IMR-90 (cell line): ENCODE measurements at regions not wholly inside any gene's neighbourhood (a gene's known extent, or its start where the extent isn't known, plus 50 kb on each side); places are given as distances from the start of the nearest gene placed in this dataset.

ENCODE experiments used
- ATAC-seq: fragments of 200-7000 bp; cut with Tn5 transposase; 2 replicates; pipeline ENCODE4 v1.9.1; 2020; ENCODE audit warnings: low read depth, mild to moderate bottlenecking, moderate library complexity
- BruUV-seq: library from RNA; stranded (reverse); fragments of 400-500 nt; replicated peaks from 2 replicates; lab custom pipeline; 2021; lab: Mats Ljungman, UMichigan
- CTCF ChIA-PET: fragments of 300-600 bp; formaldehyde crosslinking; extraction: SDS; loops from one replicate; lab custom pipeline; 2021; ENCODE audit warnings: antibody characterized with exemption; lab: Yijun Ruan, JAX
- POLR2A ChIA-PET: fragments of 300-600 bp; sonication (Branson Sonifier 250); formaldehyde crosslinking; loops from one replicate; lab custom pipeline; 2022; ENCODE audit warnings: antibody characterized with exemption; ENCODE audit not compliant: unreplicated experiment; lab: Charles Lee
- DNase-seq: peaks from one replicate; pipeline ENCODE4 v3.0.0; 2013
- H2AFZ ChIP-seq: replicated peaks from 2 replicates; pipeline ENCODE3; 2013; ENCODE audit warnings: low read length, mild to moderate bottlenecking; ENCODE audit not compliant: poor library complexity
- H2AK5ac ChIP-seq: 2 replicates; pipeline ENCODE4 v1.6.1; 2013; ENCODE audit warnings: low read depth, low read length, inconsistent platforms
- H2AK9ac ChIP-seq: replicated peaks from 2 replicates; pipeline ENCODE3; 2013; ENCODE audit warnings: mild to moderate bottlenecking, low read depth, low read length, moderate library complexity; ENCODE audit not compliant: poor library complexity
- H2BK120ac ChIP-seq: 2 replicates; pipeline ENCODE4 v1.6.1; 2013; ENCODE audit warnings: low read depth, low read length, inconsistent platforms
- H2BK15ac ChIP-seq: 3 replicates; pipeline ENCODE4 v1.6.1; 2013; ENCODE audit warnings: low read depth, low read length, inconsistent platforms
- H2BK20ac ChIP-seq: 2 replicates; pipeline ENCODE4 v1.6.1; 2013; ENCODE audit warnings: low read depth, mild to moderate bottlenecking, inconsistent platforms, low read length, moderate library complexity
- H2BK5ac ChIP-seq: 2 replicates; pipeline ENCODE4 v1.6.1; 2013; ENCODE audit warnings: mild to moderate bottlenecking, low read depth, low read length, inconsistent platforms; ENCODE audit not compliant: poor library complexity, severe bottlenecking
- H3K14ac ChIP-seq: replicated peaks from 2 replicates; pipeline ENCODE4 v1.6.1; 2013; ENCODE audit warnings: low read depth, low read length, inconsistent platforms
- H3K18ac ChIP-seq: 2 replicates; pipeline ENCODE4 v1.6.1; 2013; ENCODE audit warnings: low read depth, low read length, control low read depth
- H3K23ac ChIP-seq: 2 replicates; pipeline ENCODE4 v1.6.1; 2013; ENCODE audit warnings: low read depth, low read length, inconsistent platforms
- H3K27ac ChIP-seq: 2 replicates; pipeline ENCODE4 v1.5.1; 2013; ENCODE audit warnings: mild to moderate bottlenecking, control low read depth, low read length; ENCODE audit not compliant: insufficient read depth
- H3K27me3 ChIP-seq: 2 replicates; pipeline ENCODE4 v1.6.1; 2013; ENCODE audit warnings: low read length; ENCODE audit not compliant: control insufficient read depth, insufficient read depth
- H3K36me3 ChIP-seq: 2 replicates; pipeline ENCODE4 v1.6.1; 2013; ENCODE audit warnings: low read length, mixed read lengths; ENCODE audit not compliant: control insufficient read depth, insufficient read depth
- H3K4ac ChIP-seq: 2 replicates; pipeline ENCODE4 v1.6.1; 2013; ENCODE audit warnings: low read depth, low read length, inconsistent platforms
- H3K4me1 ChIP-seq: 2 replicates; pipeline ENCODE4 v1.6.1; 2013; ENCODE audit warnings: low read length, mixed read lengths; ENCODE audit not compliant: control insufficient read depth, insufficient read depth
- H3K4me2 ChIP-seq: 2 replicates; pipeline ENCODE4 v1.6.1; 2013; ENCODE audit warnings: low read depth, mild to moderate bottlenecking, control low read depth, low read length, moderate library complexity
- H3K4me3 ChIP-seq: 2 replicates; pipeline ENCODE4 v1.5.1; 2013; ENCODE audit warnings: low read depth, mild to moderate bottlenecking, control low read depth, low read length, moderate library complexity; ENCODE audit not compliant: insufficient read depth
- H3K56ac ChIP-seq: 2 replicates; pipeline ENCODE4 v1.6.1; 2013; ENCODE audit warnings: low read length, inconsistent platforms; ENCODE audit not compliant: insufficient read depth; ENCODE audit errors: extremely low read depth
- H3K79me1 ChIP-seq, 2 experiments: 2 replicates each; pipeline ENCODE4 v1.6.1; 2013; ENCODE audit warnings: low read length in 2 of 2, inconsistent platforms in 1 of 2, low read depth in 1 of 2
- H3K9ac ChIP-seq: 2 replicates; pipeline ENCODE4 v1.6.1; 2013; ENCODE audit warnings: low read depth, low read length, control low read depth
- H3K9me1 ChIP-seq: 2 replicates; pipeline ENCODE4 v1.6.1; 2013; ENCODE audit warnings: low read length, inconsistent platforms; ENCODE audit not compliant: insufficient read depth
- H3K9me3 ChIP-seq: 2 replicates; pipeline ENCODE4 v1.6.1; 2013; ENCODE audit warnings: low read length; ENCODE audit not compliant: control insufficient read depth, insufficient read depth
- H4K20me1 ChIP-seq: 2 replicates; pipeline ENCODE4 v1.6.1; 2013; ENCODE audit warnings: low read length, inconsistent platforms; ENCODE audit not compliant: insufficient read depth
- H4K5ac ChIP-seq: 2 replicates; pipeline ENCODE4 v1.6.1; 2013; ENCODE audit warnings: mild to moderate bottlenecking, low read depth, low read length, control low read depth
- H4K8ac ChIP-seq, 2 experiments: 2 replicates each; pipeline ENCODE4 v1.6.1; 2013; ENCODE audit warnings: low read depth in 2 of 2, low read length in 2 of 2, control low read depth in 1 of 2, inconsistent platforms in 1 of 2
- H4K91ac ChIP-seq: 2 replicates; pipeline ENCODE4 v1.6.1; 2013; ENCODE audit warnings: low read depth, low read length, inconsistent platforms; ENCODE audit not compliant: insufficient read depth
- BHLHE40 ChIP-seq: fragments of 150-350 bp; IDR thresholded peaks from 2 replicates; pipeline ENCODE4 v1.6.1; 2016; ENCODE audit warnings: mild to moderate bottlenecking, low read depth, low read length
- CEBPB ChIP-seq: IDR thresholded peaks from 2 replicates; pipeline ENCODE4 v1.6.1; 2012; ENCODE audit warnings: low read depth, low read length, improper control_type of control experiment
- CHD1 ChIP-seq: IDR thresholded peaks from 2 replicates; pipeline ENCODE4 v1.6.1; 2012; ENCODE audit warnings: low read depth, low read length, improper control_type of control experiment
- CTCF ChIP-seq: conservative IDR thresholded peaks from 2 replicates; pipeline ENCODE4 v1.5.1; 2012; ENCODE audit warnings: mild to moderate bottlenecking, low read depth, low read length, improper control_type of control experiment
- ELK1 ChIP-seq: fragments of 150-350 bp; IDR thresholded peaks from 2 replicates; pipeline ENCODE4 v1.6.1; 2016; ENCODE audit warnings: low read depth, mild to moderate bottlenecking, low read length, moderate library complexity, borderline replicate concordance
- FOS ChIP-seq: fragments of 150-350 bp; IDR thresholded peaks from 2 replicates; pipeline ENCODE4 v1.6.1; 2016; ENCODE audit warnings: low read depth, low read length
- MAFK ChIP-seq: IDR thresholded peaks from 2 replicates; pipeline ENCODE4 v1.6.1; 2012; ENCODE audit warnings: low read depth, low read length, improper control_type of control experiment
- MAZ ChIP-seq: IDR thresholded peaks from 2 replicates; pipeline ENCODE4 v1.6.1; 2012; ENCODE audit warnings: low read depth, mild to moderate bottlenecking, low read length, improper control_type of control experiment, moderate library complexity, borderline replicate concordance
- MXI1 ChIP-seq: IDR thresholded peaks from 2 replicates; pipeline ENCODE4 v1.6.1; 2012; ENCODE audit warnings: low read depth, mild to moderate bottlenecking, low read length, moderate library complexity, borderline replicate concordance
- NFE2L2 ChIP-seq: fragments of 150-350 bp; IDR thresholded peaks from 2 replicates; pipeline ENCODE4 v1.6.1; 2016; ENCODE audit warnings: low read depth, mild to moderate bottlenecking, low read length
- POLR2A ChIP-seq: IDR thresholded peaks from 2 replicates; pipeline ENCODE4 v1.6.1; 2012; ENCODE audit warnings: mild to moderate bottlenecking, low read depth, low read length
- RAD21 ChIP-seq: IDR thresholded peaks from 2 replicates; pipeline ENCODE4 v1.6.1; 2012; ENCODE audit warnings: low read length, improper control_type of control experiment
- RCOR1 ChIP-seq: IDR thresholded peaks from 2 replicates; pipeline ENCODE4 v1.6.1; 2012; ENCODE audit warnings: mild to moderate bottlenecking, low read length, improper control_type of control experiment; ENCODE audit not compliant: insufficient replicate concordance
- RFX5 ChIP-seq: IDR thresholded peaks from 2 replicates; pipeline ENCODE4 v1.8.0; 2012; ENCODE audit warnings: low read depth, mild to moderate bottlenecking, low read length, moderate library complexity
- SMC3 ChIP-seq: fragments of 150-350 bp; IDR thresholded peaks from 2 replicates; pipeline ENCODE4 v1.6.1; 2016; ENCODE audit warnings: low read depth, mild to moderate bottlenecking, antibody characterized with exemption, low read length, moderate library complexity
- USF2 ChIP-seq: fragments of 150-350 bp; IDR thresholded peaks from 2 replicates; pipeline ENCODE4 v1.6.1; 2017; ENCODE audit warnings: mild to moderate bottlenecking, antibody characterized with exemption, low read length, low read depth
- WGBS, 2 experiments: methylation state at CpG; one replicate each; pipeline versions ENCODE4 v1.1.5 to v1.1.7; 2013; ENCODE audit warnings: missing lambda C conversion rate in 2 of 2; ENCODE audit not compliant: insufficient read length in 1 of 2; ENCODE audit errors: extremely low coverage in 2 of 2; 5-methylcytosine and 5-hydroxymethylcytosine counted together
- dilution Hi-C: fragments of 300-500 bp; cut with HindIII; formaldehyde crosslinking; loops from one replicate; pipeline ENCODE4 v1.14.3; 2018; ENCODE audit warnings: low sequenced_read_pairs; ENCODE audit not compliant: unreplicated experiment
- in situ Hi-C: fragments of 300-500 bp; cut with MboI; formaldehyde crosslinking; loops from 3 replicates; pipeline ENCODE4 v1.14.3; 2019; ENCODE audit warnings: low sequenced_read_pairs, inconsistent platforms, mixed read lengths
- intact Hi-C: fragments of 100-400 bp; cut with micrococcal nuclease; formaldehyde crosslinking; loops from 2 replicates; pipeline ENCODE4 v1.10.0; 2022

GRCh38 chr12:92359581-92360209 is 214.0 kb upstream of the BTG1 start:
- H4K91ac ChIP-seq = no peak overlapping the region
- H3K56ac ChIP-seq = no peak overlapping the region
- no peak overlapping the region for H3K27ac ChIP-seq
- H4K20me1 ChIP-seq = no peaks in the 10 kb centered on the region
- H4K8ac ChIP-seq = no peak overlapping the region
- WGBS, 2 experiments = no CpG with 5 or more reads among the region's 2 CpGs
- H3K4me1 ChIP-seq = no peaks in the 10 kb centered on the region
- no peak overlapping the region for H3K4me3 ChIP-seq
- no peak overlapping the region for H2AK5ac ChIP-seq
- no peak overlapping the region for H2AK9ac ChIP-seq
- H4K5ac ChIP-seq = no peak overlapping the region
- no peaks in the 10 kb centered on the region for H3K9me1 ChIP-seq
- H3K9ac ChIP-seq = no peak overlapping the region
- H3K36me3 ChIP-seq = no peaks in the 10 kb centered on the region
- H2BK20ac ChIP-seq = no peak overlapping the region
- H3K79me1 ChIP-seq = no peaks in the 10 kb centered on the region
- H3K27me3 ChIP-seq = no peaks in the 10 kb centered on the region
- no peak overlapping the region for H2BK15ac ChIP-seq
- H3K23ac ChIP-seq = no peak overlapping the region
- no peak for ATAC-seq
- H3K14ac ChIP-seq = no peak overlapping the region
- in situ Hi-C loops (no loop called here), intact Hi-C loops (no loop called here), dilution Hi-C loops (no loop called here)
- TF ChIP-seq MXI1 = no peak
- no peak for TF ChIP-seq SMC3
- TF ChIP-seq RCOR1 = no peak
- TF ChIP-seq RAD21 = no peak
- TF ChIP-seq CTCF = no peak
- TF ChIP-seq CEBPB = no peak
- no peak for TF ChIP-seq BHLHE40
- TF ChIP-seq USF2 = no peak
- no peak for TF ChIP-seq MAFK
- no peak for TF ChIP-seq CHD1
- no peak for TF ChIP-seq POLR2A
- no peak for TF ChIP-seq MAZ
- no peak for TF ChIP-seq FOS
- no peak for TF ChIP-seq NFE2L2
- TF ChIP-seq ELK1 = no peak
- TF ChIP-seq RFX5 = no peak
- H3K9me3 ChIP-seq = no peaks in the 10 kb centered on the region
- no peak overlapping the region for H2BK120ac ChIP-seq
- CTCF ChIA-PET = no interaction called here
- no peak for DNase-seq
- H3K4ac ChIP-seq = no peak overlapping the region
- H2AFZ ChIP-seq = no peak overlapping the region
- POLR2A ChIA-PET = no interaction called here
- no TSS peak for BruUV-seq
- no peak overlapping the region for H3K18ac ChIP-seq
- H3K4me2 ChIP-seq = no peak overlapping the region
- no peak overlapping the region for H2BK5ac ChIP-seq
